A673 (cell line): ENCODE measurements at regions not wholly inside any gene's neighbourhood (a gene's known extent, or its start where the extent isn't known, plus 50 kb on each side); places are given as distances from the start of the nearest gene placed in this dataset.

ENCODE experiments used
- BruUV-seq: library from RNA; stranded (reverse); fragments of 400-500 nt; replicated peaks from 2 replicates; lab custom pipeline; 2021; lab: Mats Ljungman, UMichigan
- CTCF ChIA-PET: fragments of 300-600 bp; sonication (Branson Sonifier 250); formaldehyde crosslinking; loops from one replicate; lab custom pipeline; 2022; ENCODE audit warnings: antibody characterized with exemption; lab: Charles Lee
- POLR2A ChIA-PET: fragments of 300-600 bp; sonication (Branson Sonifier 250); formaldehyde crosslinking; loops from one replicate; lab custom pipeline; 2022; ENCODE audit warnings: antibody characterized with exemption; ENCODE audit not compliant: low non-redundant PET; lab: Charles Lee
- DNase-seq: peaks from one replicate; pipeline ENCODE4 v3.0.0-alpha.2; 2015; ENCODE audit warnings: low spot score
- H3K27ac ChIP-seq: fragments of 200-600 bp; sonication (generic); 2 replicates; pipeline ENCODE4 v1.5.1; 2016; ENCODE audit warnings: mixed run types, low read depth, mild to moderate bottlenecking, mixed read lengths, antibody characterized with exemption, low read length; ENCODE audit not compliant: poor library complexity, severe bottlenecking
- H3K27me3 ChIP-seq: fragments of 200-600 bp; sonication (generic); replicated peaks from 2 replicates; pipeline ENCODE4 v1.6.1; 2017; ENCODE audit warnings: mixed run types, low read depth, mild to moderate bottlenecking, mixed read lengths, antibody characterized with exemption, low read length; ENCODE audit not compliant: insufficient read depth, poor library complexity
- H3K36me3 ChIP-seq: fragments of 200-600 bp; sonication (generic); 2 replicates; pipeline ENCODE4 v1.6.1; 2016; ENCODE audit warnings: mixed run types, mild to moderate bottlenecking, mixed read lengths, antibody characterized with exemption, low read length; ENCODE audit not compliant: insufficient read depth, poor library complexity, severe bottlenecking
- H3K4me1 ChIP-seq: fragments of 200-600 bp; sonication (generic); 2 replicates; pipeline ENCODE4 v1.6.1; 2017; ENCODE audit warnings: mixed run types, mild to moderate bottlenecking, mixed read lengths, antibody characterized with exemption, low read length; ENCODE audit not compliant: insufficient read depth, poor library complexity, severe bottlenecking
- H3K4me3 ChIP-seq: fragments of 200-600 bp; sonication (generic); 2 replicates; pipeline ENCODE4 v1.5.1; 2016; ENCODE audit warnings: low read depth, mixed run types, mild to moderate bottlenecking, mixed read lengths, low read length; ENCODE audit not compliant: poor library complexity, severe bottlenecking
- H3K9me3 ChIP-seq: fragments of 200-600 bp; sonication (generic); 2 replicates; pipeline ENCODE4 v1.6.1; 2016; ENCODE audit warnings: mixed run types, low read depth, mild to moderate bottlenecking, mixed read lengths, antibody characterized with exemption, low read length; ENCODE audit not compliant: poor library complexity, severe bottlenecking
- CTCF ChIP-seq: fragments of 300-800, 200-600 bp; sonication (generic); conservative IDR thresholded peaks from 2 replicates; pipeline ENCODE4 v1.5.1; 2017; ENCODE audit warnings: low read depth, mild to moderate bottlenecking, antibody characterized with exemption, low read length, moderate library complexity, mixed read lengths
- EZH2 ChIP-seq: fragments of 200-600 bp; sonication (generic); IDR thresholded peaks from 2 replicates; pipeline ENCODE4 v1.6.1; 2017; ENCODE audit warnings: borderline replicate concordance, low read depth, mild to moderate bottlenecking, mixed read lengths, antibody characterized with exemption, low read length; ENCODE audit not compliant: poor library complexity, severe bottlenecking
- intact Hi-C: fragments of 100-400 bp; cut with micrococcal nuclease; formaldehyde crosslinking; loops from one replicate; pipeline ENCODE4 v1.10.0; 2022; ENCODE audit not compliant: unreplicated experiment

GRCh38 chr5:17917465-17917864 is 283.2 kb downstream of the TAF11L14 start:
- Histone ChIP-seq H3K4me1 (peaks cover 14% of the 10 kb centered on the region), H3K4me3 (no peak overlapping the region), H3K9me3 (no peaks in the 10 kb centered on the region), H3K27ac (no peak overlapping the region), H3K36me3 (no peaks in the 10 kb centered on the region), H3K27me3 (no peaks in the 10 kb centered on the region)
- no TSS peak for BruUV-seq
- POLR2A ChIA-PET: no interaction called here
- intact Hi-C loops: no loop called here
- CTCF ChIA-PET: no interaction called here
- no peak for TF ChIP-seq EZH2
- TF ChIP-seq CTCF: no peak
- DNase-seq: no peak

- peak overlapping the region; percentile 76 for H3K27ac ChIP-seq
- ChIA-PET POLR2A (no interaction called here), CTCF (interaction anchor here (0.6 kb wide), 1 partner anchor 114 kb away, joined by 4 read pairs; no protein-coding TSS in a partner anchor)
- no peaks in the 10 kb centered on the region for H3K36me3 ChIP-seq
- DNase-seq: peak; percentile 92
- intact Hi-C loops: no loop called here
- H3K4me3 ChIP-seq: no peak overlapping the region
- BruUV-seq: TSS peak; percentile 55
- no peaks in the 10 kb centered on the region for H3K9me3 ChIP-seq
- H3K4me1 ChIP-seq: peaks cover 14% of the 10 kb centered on the region
- H3K27me3 ChIP-seq: no peaks in the 10 kb centered on the region
- TF ChIP-seq CTCF: no peak
- TF ChIP-seq EZH2: no peak
These were observed 284.3 kb downstream of the TAF11L14 start for GRCh38 chr5:17918373-17919104.

GRCh38 chr5:17925276-17925675 is 291.0 kb downstream of the TAF11L14 start:
- ChIA-PET CTCF (no interaction called here), POLR2A (no interaction called here)

More at GRCh38 chr5:17925276-17925675, 291.0 kb downstream of the TAF11L14 start:
- intact Hi-C loops: no loop called here
- H3K27me3 ChIP-seq: no peaks in the 10 kb centered on the region
- TF ChIP-seq EZH2: no peak
- no peak for TF ChIP-seq CTCF
- DNase-seq: no peak
- peaks cover 4% of the 10 kb centered on the region for H3K4me1 ChIP-seq
- no TSS peak for BruUV-seq
- no peak overlapping the region for H3K27ac ChIP-seq
- H3K4me3 ChIP-seq: no peak overlapping the region
- no peaks in the 10 kb centered on the region for H3K36me3 ChIP-seq
- H3K9me3 ChIP-seq: no peaks in the 10 kb centered on the region
